Glutamatergic neuron (in vitro differentiated cells): ENCODE measurements at regions not wholly inside any gene's neighbourhood (a gene's known extent, or its start where the extent isn't known, plus 50 kb on each side); places are given as distances from the start of the nearest gene placed in this dataset.

Experiments used
- DNase-seq: peaks from one replicate; pipeline ENCODE4 v3.0.0; 2022
- H3K27ac Mint-ChIP-seq: one replicate; pipeline ENCODE4 v1.8.0; 2020; ENCODE audit warnings: mild to moderate bottlenecking, mixed read lengths, inconsistent platforms; ENCODE audit not compliant: unreplicated experiment
- H3K27me3 Mint-ChIP-seq: one replicate; pipeline ENCODE4 v1.8.0; 2020; ENCODE audit warnings: mild to moderate bottlenecking, moderate library complexity, mixed read lengths, inconsistent platforms; ENCODE audit not compliant: unreplicated experiment
- H3K36me3 Mint-ChIP-seq: one replicate; pipeline ENCODE4 v1.8.0; 2020; ENCODE audit warnings: mild to moderate bottlenecking, mixed read lengths, inconsistent platforms; ENCODE audit not compliant: unreplicated experiment
- H3K4me1 Mint-ChIP-seq: one replicate; pipeline ENCODE4 v1.8.0; 2020; ENCODE audit warnings: mild to moderate bottlenecking, low read depth, mixed read lengths, inconsistent platforms; ENCODE audit not compliant: unreplicated experiment
- H3K4me3 Mint-ChIP-seq: one replicate; pipeline ENCODE4 v1.8.0; 2020; ENCODE audit warnings: mild to moderate bottlenecking, mixed read lengths, inconsistent platforms; ENCODE audit not compliant: unreplicated experiment
- H3K9me3 Mint-ChIP-seq: one replicate; pipeline ENCODE4 v1.8.0; 2020; ENCODE audit warnings: mild to moderate bottlenecking, moderate library complexity, mixed read lengths, inconsistent platforms; ENCODE audit not compliant: unreplicated experiment
- TF ChIP-seq, protein P1 (sequence below): fragments of 200-600 bp; sonication (generic); IDR thresholded peaks from one replicate; pipeline ENCODE4 v1.5.0; 2021; ENCODE audit not compliant: partially characterized antibody, unreplicated experiment

DNA sequence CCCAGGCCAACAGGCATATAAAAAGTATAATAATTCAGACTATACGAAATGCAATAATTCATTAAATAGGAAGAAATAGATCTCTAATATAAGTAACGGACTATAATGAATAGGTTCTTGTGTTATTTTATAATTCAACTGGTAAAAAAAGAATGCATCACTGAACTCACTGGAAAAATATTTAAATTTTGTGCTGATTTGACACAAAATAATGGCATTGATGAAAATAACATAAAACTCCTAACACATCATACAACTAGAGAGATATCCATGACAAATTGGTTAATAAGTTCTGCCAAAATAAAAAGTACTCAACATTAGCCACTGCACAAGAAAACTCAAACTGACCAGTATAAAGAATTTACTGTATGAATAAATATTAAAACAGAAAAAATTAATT, 57.1 kb upstream of the RAB4A start:
- TF ChIP-seq, protein P1, sequence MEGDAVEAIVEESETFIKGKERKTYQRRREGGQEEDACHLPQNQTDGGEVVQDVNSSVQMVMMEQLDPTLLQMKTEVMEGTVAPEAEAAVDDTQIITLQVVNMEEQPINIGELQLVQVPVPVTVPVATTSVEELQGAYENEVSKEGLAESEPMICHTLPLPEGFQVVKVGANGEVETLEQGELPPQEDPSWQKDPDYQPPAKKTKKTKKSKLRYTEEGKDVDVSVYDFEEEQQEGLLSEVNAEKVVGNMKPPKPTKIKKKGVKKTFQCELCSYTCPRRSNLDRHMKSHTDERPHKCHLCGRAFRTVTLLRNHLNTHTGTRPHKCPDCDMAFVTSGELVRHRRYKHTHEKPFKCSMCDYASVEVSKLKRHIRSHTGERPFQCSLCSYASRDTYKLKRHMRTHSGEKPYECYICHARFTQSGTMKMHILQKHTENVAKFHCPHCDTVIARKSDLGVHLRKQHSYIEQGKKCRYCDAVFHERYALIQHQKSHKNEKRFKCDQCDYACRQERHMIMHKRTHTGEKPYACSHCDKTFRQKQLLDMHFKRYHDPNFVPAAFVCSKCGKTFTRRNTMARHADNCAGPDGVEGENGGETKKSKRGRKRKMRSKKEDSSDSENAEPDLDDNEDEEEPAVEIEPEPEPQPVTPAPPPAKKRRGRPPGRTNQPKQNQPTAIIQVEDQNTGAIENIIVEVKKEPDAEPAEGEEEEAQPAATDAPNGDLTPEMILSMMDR: no peak

DNA sequence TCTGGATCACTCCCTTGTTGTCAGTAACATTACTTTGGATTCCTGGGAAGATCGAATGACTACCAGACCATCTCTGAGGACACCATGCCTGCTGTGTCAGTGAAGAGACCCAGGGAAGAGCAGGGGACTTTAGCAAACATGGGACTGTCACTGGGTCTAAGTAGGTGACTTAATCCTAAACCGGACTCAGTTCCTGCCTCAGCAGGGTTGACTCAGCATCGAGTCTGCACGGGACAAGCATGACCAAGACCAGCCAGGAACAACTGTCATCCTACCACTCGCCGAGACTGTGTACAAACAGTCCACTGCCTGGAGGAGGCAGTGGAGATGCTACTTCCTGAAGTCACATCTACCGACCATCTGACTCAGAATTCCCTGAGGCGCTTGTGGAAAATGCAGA, 53.2 kb upstream of the RAB4A start:
- Mint-ChIP-seq H3K27me3 (no peaks in the 10 kb centered on the region), H3K4me1 (no peaks in the 10 kb centered on the region), H3K4me3 (no peak overlapping the region), H3K36me3 (no peaks in the 10 kb centered on the region), H3K27ac (no peak overlapping the region), H3K9me3 (no peaks in the 10 kb centered on the region)
- TF ChIP-seq, protein P1: no peak
- DNase-seq: no peak

More for the DNA sequence above, 57.1 kb upstream of the RAB4A start:
- Mint-ChIP-seq H3K27me3 (peaks cover 2% of the 10 kb centered on the region), H3K9me3 (peaks cover 3% of the 10 kb centered on the region), H3K4me1 (no peaks in the 10 kb centered on the region), H3K4me3 (no peak overlapping the region), H3K36me3 (no peaks in the 10 kb centered on the region), H3K27ac (no peak overlapping the region)
- no peak for DNase-seq

DNA sequence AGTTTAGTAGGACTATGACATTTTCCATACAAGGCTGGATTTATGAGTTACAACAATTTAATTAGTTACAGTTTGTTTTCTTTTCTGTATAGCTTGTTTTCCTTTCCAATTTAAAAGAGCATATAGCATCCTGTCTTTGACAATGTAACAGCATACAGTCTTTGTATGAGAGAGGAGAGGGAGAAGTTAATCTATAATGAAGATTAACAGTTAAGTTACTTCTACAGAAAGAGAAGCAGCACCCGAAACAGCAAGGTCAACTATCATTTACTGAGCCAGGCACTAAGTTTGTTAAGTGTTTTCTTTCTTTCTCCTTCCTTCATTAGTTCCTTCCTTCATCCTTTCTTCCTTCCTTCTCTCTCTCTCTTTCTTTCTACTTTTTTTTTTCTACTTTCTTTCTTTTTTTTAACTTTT, 52.3 kb upstream of the RAB4A start:
- TF ChIP-seq, protein P1: no peak
- H3K4me3 Mint-ChIP-seq: no peak overlapping the region
- peaks cover under 1% of the 10 kb centered on the region for H3K4me1 Mint-ChIP-seq
- no peak overlapping the region for H3K27ac Mint-ChIP-seq
- H3K27me3 Mint-ChIP-seq: no peaks in the 10 kb centered on the region
- no peak for DNase-seq
- H3K36me3 Mint-ChIP-seq: no peaks in the 10 kb centered on the region
- peaks cover 3% of the 10 kb centered on the region for H3K9me3 Mint-ChIP-seq

DNA sequence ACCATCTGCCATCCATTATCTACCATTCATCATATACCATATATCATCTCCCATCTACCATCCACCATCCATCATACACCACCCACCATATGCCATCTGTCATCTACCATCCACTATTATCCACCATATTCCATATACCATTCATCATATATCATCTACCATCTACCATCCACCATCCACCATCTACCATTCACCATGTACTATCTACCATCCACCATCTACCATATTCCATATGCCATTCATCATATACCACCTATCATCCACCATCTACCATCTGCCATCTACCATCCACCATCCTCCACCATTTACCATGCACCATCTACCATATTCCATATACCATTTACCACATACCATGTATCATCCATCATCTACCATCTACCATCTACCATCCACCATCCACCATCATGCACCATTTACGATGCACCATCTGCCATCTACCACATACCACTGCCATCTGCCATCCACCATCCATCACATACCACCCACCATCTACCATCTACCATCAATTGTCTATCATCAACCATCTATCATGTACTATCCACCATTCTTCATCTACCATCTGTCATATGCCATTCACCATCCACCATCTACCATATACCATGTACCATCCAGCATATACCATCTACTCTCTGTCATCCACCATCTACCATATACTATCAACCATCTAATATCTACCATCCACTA, 50.6 kb upstream of the RAB4A start:
- no peak for DNase-seq
- Mint-ChIP-seq H3K4me3 (no peak overlapping the region), H3K4me1 (peaks cover 1% of the 10 kb centered on the region), H3K27me3 (peaks cover 2% of the 10 kb centered on the region), H3K27ac (no peak overlapping the region), H3K9me3 (peaks cover 4% of the 10 kb centered on the region), H3K36me3 (no peaks in the 10 kb centered on the region)
- TF ChIP-seq, protein P1: no peak

DNA sequence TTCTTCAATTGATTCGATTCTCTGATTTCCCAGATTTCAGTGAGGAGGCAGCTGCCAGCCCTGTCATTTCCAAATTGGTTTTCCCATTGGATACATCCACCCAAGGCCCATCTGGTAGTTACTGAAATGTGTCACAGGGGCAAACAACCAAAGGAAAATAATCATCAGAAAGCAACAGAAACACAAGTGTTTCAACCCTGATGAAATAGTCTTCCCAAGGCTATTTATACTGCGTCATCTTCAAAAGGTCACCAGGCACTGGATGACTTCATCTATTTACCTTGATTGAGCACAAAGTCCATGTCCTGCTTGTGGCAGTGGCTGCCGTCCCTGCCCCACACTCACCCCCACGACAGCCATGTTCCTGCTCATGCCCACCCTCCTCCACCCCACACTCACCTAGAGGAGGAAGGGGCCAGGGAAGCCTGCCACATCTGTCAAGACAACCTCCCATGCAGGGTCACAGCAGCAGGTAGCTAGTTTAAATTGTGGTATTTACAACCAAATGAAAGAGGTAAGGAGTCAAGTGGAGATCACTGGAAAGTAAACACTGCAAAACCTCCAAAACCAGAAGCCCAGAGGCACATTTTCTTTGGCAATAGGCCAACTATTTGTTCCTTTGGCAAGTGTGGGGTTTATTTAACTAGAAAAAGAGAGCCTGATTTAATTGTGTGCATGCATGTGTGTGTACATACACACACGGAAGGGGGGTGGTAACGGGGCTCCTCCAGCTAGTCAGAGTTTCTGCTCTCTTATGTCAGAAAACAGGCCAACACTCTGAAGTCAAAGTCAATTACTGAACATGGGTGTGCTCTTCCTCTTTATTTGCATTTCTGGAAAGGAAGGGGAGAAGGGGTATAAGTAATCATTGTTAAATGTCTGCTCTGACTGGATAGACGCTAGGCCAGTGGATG, 49.5 kb upstream of the RAB4A start:
- no peaks in the 10 kb centered on the region for H3K36me3 Mint-ChIP-seq

More for the DNA sequence above, 49.5 kb upstream of the RAB4A start:
- Mint-ChIP-seq H3K9me3 (peaks cover 5% of the 10 kb centered on the region), H3K27ac (no peak overlapping the region), H3K27me3 (peaks cover 2% of the 10 kb centered on the region), H3K4me1 (peaks cover 1% of the 10 kb centered on the region), H3K4me3 (no peak overlapping the region)
- no peak for DNase-seq
- TF ChIP-seq, protein P1: no peak
